ENCODE measurements at regions not wholly inside any gene's neighbourhood (a gene's known extent, or its start where the extent isn't known, plus 50 kb on each side); places are given as distances from the start of the nearest gene placed in this dataset.

- TF ChIP-seq CTCF (IDR thresholded peaks at IDR 0.05 in 4 of 5, conservative IDR thresholded peaks at IDR 0.05 in 1 of 5): no peak
- TF ChIP-seq POLR2A (IDR thresholded peaks at IDR 0.05): no peak
Measured at GRCh38 chr15:91704343-91704742, 149.2 kb upstream of the SLCO3A1 start.

Measured in gastrocnemius medialis (tissue), 4 donors.